IPS DF 19.7 (cell line): ENCODE measurements at regions not wholly inside any gene's neighbourhood (a gene's known extent, or its start where the extent isn't known, plus 50 kb on each side); places are given as distances from the start of the nearest gene placed in this dataset.
"Not testable (repeated sequence)": the region's sequence is repeated elsewhere in the genome, so short reads cannot be mapped to it uniquely, and the experiment has no call there.

ENCODE experiments used
- DNase-seq: peaks from one replicate; pipeline ENCODE4 v3.0.0-alpha.2; 2013; ENCODE audit warnings: low read depth, low spot score

DNA sequence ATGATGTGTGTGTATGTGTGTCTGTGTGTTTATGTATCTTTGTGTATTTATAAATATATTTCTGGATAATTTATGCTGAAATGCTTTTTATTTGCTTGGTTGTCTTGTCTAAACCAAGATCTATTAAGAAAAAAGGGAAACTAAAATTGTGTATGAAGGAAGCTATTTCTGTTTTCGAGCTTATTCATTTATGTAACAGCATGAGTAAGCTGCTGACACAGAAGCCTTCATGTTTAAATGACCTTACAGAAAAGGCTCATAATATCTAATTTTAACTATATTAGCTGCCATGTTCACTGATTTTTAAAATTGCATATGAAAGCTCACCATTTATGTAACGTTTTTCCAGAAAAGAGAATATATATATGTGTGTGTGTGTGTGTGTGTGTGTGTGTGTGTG is 392.8 kb downstream of the PTH2R start:
- no peak for DNase-seq

DNA sequence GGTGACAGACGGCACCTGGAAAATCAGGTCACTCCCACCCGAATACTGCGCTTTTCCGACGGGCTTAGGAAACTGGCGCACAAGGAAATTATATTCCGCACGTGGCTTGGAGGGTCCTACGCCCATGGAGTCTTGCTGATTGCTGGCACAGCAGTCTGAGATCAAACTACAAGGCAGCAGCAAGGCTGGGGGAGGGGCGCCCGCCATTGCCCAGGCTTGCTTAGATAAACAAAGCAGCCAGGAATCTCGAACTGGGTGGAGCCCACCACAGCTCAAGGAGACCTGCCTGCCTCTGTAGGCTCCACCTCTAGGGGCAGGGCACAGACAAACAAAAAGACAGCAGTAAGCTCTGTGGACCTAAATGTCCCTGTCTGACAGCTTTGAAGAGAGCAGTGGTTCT is 394.3 kb downstream of the PTH2R start:
- not testable (repeated sequence) for DNase-seq

DNA sequence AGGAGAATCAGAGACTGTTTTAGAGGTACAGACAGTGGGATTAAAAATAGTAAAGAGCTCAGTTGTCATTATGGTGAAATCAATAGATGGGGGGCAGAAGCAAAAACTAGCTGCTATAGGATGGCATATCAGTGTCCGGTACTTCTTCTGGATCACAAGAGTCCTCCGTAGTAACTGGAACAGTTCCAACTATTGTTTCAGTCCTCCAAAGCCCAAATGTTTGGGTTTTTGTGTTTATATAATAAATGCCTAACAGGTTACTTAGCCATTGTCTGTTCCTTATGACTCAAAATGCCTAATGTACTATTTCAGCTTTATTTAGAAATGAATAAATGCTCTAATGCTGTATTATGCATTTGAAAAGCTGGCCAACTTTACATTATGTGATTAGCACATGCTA is 401.2 kb downstream of the PTH2R start:
- DNase-seq, result no peak

DNA sequence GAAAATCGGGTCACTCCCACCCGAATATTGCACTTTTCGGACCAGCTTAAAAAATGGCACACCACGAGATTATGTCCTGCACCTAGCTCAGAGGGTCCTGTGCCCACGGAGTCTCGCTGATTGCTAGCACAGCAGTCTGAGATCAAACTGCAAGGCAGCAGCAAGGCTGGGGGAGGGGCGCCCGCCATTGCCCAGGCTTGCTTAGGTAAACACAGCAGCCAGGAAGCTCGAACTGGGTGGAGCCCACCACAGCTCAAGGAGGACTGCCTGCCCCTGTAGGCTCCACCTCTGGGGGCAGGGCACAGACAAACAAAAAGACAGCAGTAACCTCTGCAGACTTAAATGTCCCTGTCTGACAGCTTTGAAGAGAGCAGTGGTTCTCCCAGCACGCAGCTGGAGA is 405.3 kb downstream of the PTH2R start:
- DNase-seq, result not testable (repeated sequence)

DNA sequence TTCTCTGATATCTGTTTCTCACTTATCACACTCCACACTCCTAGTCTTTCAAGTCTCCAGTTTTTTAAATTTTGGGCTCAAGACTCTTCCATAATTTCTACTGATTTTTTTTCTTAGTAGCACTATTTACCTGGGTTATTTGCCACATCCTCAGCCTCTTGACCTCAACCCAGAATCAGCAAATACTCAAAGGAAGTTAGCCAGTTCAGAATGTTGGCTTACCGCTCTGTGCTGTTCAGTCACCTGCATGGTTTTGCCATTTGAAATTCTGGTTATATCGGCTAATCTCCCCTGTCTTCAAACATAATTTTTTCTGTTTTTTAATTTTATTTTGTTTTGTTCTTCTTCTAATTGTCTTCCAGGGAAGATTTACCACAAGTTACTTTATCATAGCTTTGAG is 412.6 kb downstream of the PTH2R start:
- DNase-seq, result no peak

DNA sequence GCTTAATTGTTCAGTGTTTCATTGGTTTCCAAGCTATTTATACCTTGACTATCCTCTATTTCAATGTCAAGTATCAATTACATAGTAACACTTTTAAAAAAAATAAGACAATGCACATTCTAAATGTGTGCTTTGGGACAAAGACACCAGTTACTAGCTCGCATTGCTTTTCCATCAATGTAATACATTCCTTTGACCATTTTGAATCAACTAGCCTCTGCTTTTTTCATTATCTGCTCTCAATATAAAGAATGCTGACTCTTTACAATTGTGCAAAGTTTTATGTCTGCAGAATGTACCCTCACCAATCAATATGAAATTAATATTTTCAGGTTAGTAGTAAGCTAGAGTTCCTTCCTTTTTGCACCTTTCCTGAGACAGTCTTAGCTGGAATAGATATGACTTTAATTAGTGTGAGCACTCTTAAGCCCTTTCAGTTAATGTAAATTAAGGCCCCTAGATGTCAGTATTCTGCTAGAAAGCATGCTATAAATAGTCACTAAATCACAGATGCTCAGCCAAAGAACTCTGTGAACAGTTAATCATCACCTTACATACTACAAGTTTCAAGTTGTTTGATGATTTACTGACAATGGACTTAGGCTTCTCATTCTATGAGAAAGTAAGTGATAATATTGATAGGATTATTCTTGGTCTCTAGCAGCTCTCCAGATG is 413.6 kb downstream of the PTH2R start:
- DNase-seq, result no peak

DNA sequence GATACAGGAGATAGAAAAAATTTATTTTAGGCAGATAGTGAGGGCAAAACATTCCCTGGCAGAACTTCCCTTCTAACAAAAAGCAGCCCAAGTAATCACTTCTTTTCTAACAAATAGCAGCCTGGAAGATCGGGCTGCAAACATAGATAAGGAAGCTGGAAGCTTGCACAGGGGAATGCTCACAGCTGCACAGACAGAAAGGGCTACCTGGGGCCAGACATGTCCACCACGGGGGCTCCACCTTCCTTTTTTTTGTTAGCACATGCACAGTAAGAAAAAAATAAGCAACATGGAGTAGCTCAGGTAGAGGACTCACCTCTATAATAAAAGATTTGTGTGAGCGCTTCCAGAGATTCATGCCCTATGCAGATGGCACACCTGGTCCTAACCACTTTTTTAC is 420.5 kb downstream of the PTH2R start:
- DNase-seq, result no peak

DNA sequence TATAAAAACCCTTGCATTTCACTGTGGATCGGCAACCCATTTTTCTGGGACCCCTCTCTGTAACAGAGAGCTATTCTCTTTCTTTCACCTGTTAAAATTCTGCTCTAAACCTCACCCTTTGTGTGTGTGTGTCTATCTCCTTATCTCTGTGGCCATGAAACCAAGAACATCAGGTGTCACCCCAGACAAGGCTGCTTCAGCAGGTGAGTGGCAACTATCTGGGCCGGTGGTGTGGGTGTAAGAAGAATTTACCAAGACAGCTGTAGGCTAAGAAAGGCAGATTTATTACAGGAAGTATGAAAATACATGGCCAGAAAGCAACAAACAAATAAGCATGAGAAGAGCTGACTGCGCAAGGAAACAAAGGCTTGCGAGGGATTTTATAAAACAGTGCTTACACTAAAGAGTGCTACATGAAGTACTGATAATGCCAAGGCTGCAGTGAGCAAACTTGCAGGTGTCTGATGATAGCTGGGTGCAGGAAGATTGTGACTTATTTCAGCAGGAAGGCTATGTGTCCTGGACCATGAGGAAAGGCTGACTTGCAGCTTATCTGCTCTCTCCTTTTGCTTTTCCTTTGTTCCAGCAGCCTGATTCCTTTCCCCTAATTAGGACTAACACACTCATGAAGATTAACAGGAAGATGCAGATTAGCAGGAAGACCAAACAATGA is 421.1 kb downstream of the PTH2R start:
- DNase-seq, result no peak

DNA sequence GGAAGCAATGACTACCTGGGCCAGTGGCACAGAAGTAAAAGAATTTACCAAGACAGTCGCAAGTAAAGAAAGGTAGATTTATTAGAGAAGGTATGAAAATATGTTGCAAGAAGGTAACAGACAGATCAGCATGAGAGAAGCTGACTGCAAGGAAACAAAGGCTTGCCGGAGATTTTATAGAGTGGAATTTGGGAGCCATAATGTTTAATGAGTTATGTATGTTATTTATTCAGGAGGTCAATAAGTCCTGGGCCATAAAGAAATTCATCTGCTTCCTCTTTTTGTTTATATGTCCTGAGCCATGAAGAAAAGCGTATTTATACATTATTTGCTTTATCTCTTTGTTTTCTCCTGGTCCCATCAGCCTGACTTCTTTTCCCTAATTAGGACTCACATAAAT is 423.6 kb downstream of the PTH2R start:
- no peak for DNase-seq

DNA sequence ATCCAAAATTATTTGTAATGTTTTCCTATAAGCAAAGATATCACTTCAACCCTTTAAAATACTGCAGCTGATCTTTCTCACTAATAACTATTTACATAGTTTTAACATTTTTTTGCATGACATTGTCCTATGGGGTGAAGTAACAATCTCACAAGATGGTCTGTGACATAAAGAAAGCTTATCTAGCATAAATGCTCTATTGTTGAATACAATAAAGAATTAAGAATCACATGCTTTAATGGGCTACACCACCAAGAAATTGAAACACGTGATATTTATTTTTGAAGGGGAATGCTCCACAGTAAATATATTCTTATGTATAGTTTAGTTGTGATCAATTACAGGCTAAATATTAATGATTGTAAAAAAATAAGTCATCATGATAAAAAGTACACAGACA is 441.1 kb downstream of the PTH2R start:
- DNase-seq, result no peak

DNA sequence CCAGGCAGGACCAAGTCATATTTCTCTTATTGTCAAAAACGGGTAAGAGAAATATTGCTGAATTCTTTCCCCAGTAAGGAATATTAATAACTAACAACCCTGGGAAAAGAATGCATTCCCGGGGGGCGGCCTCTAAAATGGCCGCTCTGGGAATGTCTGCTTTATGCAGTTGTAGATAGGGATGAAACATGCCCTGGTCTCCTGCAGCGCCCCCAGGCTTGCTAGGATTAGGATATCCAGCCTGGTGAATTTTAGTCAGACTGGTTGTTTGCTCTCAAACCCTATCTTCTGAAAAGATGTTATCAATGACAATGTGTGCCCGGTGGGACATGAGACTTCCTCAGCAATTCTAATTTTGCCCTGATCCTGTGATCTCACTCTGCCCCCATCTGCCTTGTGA is 448.1 kb downstream of the PTH2R start:
- no peak for DNase-seq

DNA sequence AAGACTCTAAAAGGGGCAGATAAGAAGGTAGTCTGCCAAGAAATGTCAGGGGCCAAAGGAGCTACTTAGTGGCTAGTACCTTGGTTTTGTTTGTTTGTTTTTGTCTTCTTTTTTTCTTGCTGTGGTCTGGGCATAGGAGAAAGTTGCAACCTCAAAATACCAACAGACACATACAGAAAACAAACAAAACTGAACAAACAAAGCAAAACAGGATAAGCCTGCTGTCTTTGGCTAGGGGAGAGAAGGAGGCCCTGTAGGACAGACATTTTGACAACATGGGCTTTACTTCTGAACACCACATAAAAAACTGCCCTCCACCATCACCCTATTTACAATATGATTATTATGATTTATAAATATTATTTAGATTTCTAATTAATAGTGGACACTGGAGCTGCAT is 460.8 kb downstream of the PTH2R start:
- DNase-seq, result no peak

DNA sequence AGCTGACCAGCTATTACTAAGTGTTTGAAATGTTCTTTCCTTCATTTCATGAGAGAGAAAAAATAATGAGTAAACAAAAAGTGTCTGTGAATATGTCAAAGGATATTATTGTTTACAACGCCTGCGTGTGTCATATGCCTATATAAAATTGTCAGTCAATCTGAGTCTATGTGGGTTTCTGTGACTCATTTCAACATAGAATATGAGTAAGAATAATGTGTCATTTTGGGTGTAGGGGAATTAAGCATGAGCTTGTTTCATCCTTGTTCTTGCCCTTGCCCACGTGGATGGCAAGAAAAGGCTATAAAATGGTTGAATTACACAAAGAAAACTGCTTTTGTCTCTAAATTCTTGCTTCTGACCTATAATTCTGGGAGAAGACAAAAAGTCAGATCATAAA is 466.0 kb downstream of the PTH2R start:
- DNase-seq, result no peak

DNA sequence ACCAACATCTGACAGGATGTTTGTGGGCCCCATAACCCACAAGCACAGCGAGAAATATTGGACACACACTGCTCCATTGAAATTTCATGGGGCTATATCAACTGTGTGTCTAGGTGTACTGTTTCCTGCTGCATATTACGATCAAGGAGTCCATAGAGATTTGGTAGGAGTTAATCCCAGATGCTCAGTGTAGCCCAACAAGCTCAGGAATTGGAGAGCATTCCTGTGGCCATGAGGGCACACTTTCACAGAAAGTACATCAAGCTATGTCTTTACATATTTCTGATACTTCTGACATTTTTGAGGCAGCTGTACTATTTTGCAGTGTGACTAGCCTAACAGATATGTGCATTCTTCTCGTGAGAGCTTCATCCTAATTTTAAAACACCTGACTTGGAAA is 473.1 kb downstream of the PTH2R start:
- no peak for DNase-seq

DNA sequence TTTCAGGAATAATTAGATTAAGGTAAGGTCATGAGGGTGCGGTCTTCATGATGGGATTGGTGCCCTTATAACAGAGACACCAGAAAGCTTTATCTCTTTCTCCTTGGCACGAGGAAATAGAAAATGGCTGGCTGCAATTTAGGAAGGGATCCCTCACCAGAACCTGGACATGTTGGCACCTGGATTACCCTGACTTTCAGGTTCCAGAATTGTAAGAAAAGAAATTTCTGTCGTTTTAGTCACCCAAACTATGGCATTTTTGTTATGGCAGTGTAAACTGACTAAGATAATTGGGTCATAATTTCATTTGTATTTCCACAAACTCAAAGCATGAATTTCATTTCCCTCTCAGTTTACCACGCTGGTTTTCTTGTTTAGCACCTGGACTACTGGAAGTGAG is 473.6 kb downstream of the PTH2R start:
- no peak for DNase-seq

DNA sequence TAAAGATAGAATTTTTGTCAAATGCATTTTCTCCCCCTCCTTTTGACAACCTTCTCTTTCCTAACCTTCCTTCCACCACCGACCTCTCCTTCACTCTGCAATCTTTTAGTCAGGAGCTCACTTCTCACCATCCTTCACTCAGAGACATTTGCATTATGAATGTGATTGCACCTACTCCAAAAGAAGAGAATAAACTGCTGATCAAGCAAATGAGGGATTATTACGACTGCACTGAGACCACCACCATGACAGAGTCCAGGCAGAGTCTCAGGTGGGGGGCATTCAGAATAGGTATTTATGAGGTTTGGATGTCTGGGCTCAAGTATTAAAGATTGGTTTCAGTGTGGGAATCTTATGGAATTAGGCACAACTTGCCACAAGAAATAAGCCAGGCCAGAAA is 483.9 kb downstream of the PTH2R start:
- no peak for DNase-seq

DNA sequence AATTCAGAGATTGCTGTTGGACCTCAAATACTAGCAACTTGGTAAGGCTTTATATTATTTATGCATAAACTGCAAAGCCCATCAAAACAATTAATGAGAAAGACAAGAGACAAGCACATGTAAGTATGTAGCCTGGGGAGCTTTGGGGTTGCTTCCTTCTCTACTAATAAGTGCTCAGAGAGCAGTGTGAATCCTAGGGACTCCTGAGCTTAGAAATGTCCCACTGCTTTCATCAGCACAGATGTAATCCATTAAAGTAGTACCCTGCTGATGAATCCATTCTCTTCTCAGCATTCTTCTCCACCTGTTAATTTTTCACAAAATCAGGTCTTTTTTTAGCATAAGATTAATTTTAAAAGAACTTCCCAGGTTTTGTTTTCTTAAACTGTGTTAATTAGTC is 485.6 kb downstream of the PTH2R start:
- DNase-seq, result no peak

DNA sequence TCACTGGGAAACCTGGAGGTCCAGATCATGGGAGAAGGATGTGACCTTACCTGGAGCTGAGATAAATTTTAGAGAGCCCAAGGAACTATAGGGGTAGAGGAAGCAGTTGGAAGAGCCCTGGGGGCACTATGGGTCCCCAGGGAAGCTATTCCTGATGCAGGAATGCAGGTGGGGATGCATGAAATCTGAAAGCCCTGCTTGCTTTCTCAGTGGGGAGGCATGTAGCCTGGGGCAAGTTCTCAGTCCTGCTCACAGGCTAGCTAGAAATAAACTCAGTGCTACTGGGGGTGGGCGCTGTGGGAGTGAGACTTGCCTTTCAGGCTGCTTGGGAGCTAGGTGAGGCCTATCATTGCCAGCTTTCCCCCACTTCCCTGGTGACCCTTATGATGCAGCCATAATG is 499.7 kb downstream of the PTH2R start:
- no peak for DNase-seq

DNA sequence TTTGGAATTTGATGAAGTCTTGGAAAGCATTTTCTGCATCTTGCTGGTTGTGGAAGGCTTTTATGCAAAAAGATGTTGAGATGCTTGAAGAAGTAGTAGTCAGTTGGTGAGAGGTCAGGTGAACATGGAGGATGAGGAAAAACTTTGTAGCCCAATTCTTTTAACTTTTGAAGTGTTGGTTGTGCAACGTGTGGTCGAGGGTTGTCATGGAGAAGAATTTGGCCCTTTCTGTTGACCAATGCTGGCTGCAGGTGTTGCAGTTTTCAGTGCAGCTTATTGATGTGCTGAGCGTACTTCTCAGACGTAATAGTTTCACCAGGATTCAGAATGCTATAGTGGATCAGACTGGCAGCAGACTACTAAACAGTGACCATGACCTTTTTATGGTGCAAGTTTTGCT is 508.4 kb upstream of the MAP2 start:
- no peak for DNase-seq

DNA sequence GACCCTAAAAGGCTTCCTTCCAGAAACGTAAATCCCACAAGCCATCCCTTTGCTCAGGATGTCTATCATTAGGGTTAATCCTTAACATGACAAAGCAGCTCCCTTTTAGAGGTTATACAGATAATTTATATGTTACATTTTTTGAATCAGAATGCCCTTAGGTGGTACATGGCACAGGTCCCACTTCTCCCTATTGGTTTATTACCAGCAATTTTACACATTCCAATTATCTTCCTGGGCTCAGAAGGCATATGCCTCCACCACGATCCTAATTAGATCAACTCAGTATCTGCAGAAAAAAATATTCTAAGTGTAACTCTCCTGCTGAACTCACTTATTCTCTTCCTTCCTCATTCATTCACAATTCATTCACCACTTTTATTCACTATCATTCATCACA is 507.0 kb upstream of the MAP2 start:
- DNase-seq, result no peak

DNA sequence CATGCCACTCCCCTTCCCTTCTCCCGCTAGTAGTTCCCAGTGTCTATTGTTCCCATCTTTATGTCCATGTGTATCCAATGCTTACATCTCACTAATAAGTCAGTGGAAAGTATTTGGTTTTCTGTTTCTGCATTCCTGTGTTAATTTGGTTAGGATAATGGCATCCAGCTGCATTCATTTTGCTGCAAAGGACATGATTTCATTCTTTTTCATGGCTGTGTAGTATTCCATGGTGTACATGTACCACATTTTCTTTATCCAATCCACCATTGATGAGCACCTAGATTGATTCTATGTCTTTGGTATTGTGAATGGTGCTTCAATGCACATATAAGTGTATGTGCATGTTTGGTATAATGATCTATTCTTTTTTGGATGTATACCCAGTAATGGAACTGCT is 502.5 kb upstream of the MAP2 start:
- DNase-seq, result not testable (repeated sequence)

DNA sequence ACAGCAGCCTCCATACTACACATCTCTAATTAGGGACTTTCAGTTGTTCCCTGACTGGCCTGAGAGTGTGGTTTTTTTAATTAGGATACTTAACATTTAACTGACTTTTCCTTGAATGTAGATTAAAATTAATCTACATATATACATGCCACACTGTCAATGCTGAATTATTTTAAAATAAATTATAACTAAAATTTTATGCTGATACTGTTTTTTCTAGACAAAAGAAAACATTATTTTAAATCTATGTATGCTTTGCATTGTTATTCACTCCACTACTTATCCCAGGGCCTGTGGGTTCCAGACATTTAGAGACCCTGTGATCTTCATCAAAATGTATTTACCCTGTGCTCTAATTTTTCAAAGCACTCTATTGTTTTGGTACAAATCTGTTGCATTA is 496.0 kb upstream of the MAP2 start:
- DNase-seq, result no peak

DNA sequence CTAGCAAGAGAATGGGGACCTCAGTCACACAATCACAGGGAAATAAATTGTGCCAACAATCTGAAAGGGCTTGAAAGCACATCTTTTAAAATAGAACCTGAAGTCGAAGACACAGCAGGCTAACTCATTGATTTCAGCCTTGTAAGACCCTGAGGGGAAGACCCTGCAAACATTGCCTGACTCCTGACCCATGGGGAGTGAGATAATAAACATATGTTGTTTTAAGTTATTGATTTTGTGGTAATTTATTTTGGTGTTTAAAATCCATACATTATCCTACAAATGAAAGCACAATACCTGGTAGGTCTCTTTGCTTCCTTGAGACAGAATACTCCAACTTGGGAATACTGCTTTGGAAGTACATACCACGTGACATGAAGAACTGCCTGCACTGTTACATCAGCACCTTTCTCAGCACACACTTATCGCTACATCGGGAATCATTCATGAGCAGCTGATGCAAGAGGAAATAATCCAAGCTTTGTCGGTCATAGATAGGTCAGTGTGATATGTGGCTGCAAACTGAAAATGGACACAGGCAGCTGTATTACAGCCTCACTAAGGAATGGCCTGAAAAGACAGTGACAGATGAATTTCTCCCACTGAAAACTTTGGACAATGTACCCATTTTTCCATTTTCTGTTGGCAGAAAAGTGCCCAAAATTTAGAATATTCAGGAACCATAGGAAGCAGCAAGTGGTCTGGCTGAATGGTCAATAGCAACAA is 494.5 kb upstream of the MAP2 start:
- DNase-seq, result no peak
